EL (cell line): ENCODE measurements at regions not wholly inside any gene's neighbourhood (a gene's known extent, or its start where the extent isn't known, plus 50 kb on each side); places are given as distances from the start of the nearest gene placed in this dataset.

Source experiments
- DNase-seq: peaks from one replicate; pipeline ENCODE4 v3.0.0-alpha.2; 2016

GRCh38 chr6:87798393-87799278 lies 96.6 kb upstream of the AKIRIN2 start:
- no peak for DNase-seq

- no peak for DNase-seq
Measured at GRCh38 chr6:87794922-87795885, 93.2 kb upstream of the AKIRIN2 start.

DNA sequence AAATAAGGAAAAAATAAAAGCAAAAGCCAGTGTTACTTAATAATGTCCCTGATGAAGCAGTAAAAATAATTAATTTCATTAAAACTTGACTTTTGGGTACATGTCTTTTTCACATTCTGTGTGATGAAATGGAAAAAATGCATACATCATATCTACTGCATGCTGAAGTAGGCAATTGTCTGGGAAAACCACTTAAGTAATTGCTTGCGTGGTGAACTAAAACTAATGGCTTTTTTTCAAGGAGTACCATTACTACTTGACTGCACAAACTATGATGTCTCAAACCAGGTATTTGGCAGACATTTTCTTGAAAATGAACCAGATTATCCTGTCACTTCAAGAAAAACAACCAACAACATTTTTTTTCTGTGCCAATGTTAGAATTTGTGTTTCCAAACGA lies 91.3 kb upstream of the AKIRIN2 start:
- no peak for DNase-seq

DNA sequence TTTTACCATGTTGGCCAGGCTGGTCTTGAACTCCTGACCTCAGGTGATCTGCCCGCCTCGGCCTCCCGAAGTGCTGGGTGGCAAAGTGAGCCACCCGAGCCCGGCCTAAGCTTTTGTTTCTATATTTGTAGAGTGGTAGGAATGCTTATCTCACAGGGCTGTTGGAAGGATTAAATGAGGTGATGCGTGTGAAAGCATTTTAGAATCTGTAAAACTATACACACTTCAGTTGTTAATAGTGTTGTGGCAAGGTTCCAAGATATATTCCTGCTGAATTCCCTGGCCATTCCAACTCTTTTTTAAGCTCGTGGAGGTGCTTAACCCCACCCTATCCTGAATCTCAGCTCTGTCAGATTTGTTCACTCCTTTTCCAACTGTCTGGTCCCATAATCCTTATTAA lies 89.9 kb upstream of the AKIRIN2 start:
- no peak for DNase-seq

- DNase-seq, result no peak
Measured at GRCh38 chr6:87791485-87791884, 89.5 kb upstream of the AKIRIN2 start.

- no peak for DNase-seq
Measured at GRCh38 chr6:87791029-87791428, 89.0 kb upstream of the AKIRIN2 start.

- DNase-seq, result no peak
Measured at GRCh38 chr6:87789900-87790290, 87.9 kb upstream of the AKIRIN2 start.

DNA sequence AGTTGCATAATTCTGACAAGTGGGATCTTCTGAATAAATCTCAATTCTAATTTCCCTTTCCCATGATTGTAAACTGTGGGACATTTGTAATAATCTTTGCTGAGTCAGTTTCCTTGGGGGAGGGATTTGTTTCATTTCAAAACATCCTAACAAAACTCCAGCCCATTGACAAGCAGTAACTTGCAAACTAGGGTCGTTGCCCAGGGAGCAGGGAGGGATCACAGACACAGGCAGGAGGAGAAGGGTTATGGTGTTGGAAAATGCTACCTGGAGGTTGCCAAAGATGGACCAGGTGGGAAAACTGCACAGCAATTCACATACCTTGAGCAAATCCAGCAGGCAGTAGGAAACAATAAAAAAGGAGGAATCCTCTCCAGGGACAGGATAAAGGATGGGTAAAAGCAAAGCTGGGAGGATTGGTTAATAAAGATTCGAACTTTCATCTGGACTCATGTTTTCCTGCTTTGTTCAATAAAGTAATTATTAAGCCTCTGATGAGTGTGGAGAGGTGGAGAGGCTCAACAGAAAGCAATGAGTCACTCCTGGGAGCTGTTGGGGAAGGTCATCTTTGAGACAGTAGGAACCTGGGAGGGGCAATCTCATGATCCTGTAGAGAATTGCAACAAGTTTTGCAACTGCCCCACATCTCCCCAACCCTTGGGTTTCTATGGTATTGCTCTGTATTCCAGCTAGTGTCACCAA lies 87.3 kb upstream of the AKIRIN2 start:
- DNase-seq, result peak; percentile 57

DNA sequence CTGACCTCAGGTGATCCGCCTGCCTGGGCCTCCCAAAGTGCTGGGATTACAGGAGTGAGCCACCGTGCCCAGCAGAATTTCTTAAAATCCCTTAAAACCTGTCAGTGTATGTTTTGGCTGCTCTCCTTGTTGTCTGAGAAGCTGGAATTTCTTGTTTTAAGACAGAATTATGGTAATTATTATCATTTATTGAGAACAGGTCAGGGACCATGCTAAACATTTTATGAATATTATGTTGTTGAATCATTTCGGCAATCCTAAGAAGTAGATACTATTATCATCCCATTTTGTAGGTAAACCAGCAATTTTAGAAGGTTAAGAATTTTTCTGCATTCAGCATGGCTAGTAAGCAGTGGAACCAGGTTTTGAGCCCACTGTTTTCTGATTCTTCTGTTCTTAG lies 86.1 kb upstream of the AKIRIN2 start:
- no peak for DNase-seq

- no peak for DNase-seq
Measured at GRCh38 chr6:87785229-87785862, 83.3 kb upstream of the AKIRIN2 start.

GRCh38 chr6:87784690-87785089 lies 82.7 kb upstream of the AKIRIN2 start:
- no peak for DNase-seq

DNA sequence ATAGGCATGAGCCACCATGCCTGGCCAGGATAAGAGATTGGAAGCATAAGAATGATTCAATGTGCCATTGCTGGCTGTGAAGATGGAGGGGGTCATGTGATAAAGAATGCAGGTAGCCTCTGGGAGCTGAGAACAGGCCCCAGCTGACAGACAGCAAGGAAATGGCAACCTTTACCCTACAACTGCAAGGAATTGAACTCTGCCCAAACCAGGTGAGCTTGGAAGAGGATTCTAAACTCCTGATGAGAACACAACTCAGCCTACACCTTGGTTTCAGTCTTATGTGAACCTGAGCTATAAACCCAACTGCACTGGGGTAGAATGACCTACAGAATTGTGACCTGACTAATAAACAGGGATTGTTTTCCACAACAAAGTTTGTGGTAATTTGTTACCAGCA lies 82.0 kb upstream of the AKIRIN2 start:
- no peak for DNase-seq

DNA sequence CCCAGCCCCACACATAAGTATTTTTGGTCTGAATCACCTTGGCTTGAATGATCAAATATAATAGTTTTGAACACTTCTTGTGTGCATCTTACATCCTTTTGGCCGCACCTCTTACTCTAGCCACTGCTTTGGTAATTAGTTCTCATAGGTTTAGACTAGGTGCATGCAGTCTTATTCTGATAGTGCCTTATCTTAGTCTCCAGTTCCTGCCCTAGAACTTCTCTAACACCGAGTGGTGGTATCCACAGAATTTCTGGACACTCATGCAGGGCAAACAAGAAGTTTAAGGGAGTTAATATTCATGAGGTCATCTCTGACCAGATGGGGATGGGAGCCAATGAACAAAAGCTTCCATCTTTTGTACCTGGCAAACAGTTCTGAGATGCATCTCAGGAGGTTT lies 77.5 kb upstream of the AKIRIN2 start:
- no peak for DNase-seq

DNA sequence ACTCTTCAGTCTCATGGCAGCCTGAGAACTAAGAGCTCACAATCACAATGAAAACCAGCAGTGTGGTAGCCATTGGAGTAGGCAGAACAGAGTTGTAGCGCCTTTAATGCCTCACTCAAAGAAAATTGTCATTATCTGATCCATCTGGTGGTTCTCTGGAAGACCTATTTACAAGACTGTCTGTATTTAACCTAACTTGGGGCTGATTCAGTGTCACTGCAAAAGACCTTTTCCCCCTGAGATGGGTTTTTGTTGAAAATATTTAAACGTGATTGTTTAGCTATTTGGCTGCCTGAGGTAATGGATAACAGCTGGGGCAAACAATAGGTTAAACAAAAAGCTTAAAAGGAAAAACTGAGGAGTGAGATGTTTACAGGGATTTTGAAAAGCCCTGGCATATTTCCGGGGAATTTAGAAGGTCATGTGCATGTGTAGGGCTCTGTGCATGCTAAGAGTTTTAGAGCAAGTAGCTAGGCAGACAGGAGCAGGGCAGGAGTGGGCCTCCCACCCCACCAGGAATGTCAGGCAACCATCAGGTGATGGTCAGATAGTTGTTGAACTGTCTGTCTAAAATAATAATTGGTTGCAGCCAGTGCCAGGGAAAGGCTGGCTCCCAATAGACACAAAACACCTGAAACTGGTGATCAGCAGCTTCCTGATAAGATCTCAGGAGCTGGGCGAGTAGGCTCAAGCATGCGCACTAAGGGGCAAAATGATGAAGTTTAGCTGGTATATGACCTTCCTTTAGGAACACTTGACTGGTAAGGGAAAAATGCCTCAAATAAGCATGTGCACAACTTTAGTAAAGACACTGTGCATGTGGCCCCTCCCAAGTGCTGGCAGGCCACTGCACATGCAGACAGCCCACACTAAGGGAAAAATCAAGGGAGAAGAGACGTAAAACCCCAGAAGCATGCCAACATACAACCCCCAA lies 70.8 kb upstream of the AKIRIN2 start:
- DNase-seq, result peak; percentile 4

DNA sequence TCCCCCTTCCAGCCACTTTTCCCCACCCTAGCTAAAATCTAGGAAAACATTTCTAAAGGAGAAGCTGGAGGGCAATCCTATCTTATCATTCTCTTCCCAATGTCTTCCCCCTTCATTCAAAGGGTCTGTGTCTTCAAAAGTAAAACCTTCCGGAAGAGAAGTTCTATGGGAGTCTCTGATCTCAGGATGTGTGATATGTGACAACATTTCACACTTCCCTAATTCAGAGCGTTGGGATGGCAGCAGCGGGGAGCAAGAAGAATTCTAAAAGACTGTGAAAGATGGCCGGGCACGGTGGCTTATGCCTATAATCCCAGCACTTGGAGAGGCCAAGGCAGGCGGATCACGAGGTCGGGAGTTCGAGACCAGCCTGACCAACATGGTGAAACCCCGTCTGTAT lies 65.4 kb upstream of the AKIRIN2 start:
- DNase-seq, result no peak

DNA sequence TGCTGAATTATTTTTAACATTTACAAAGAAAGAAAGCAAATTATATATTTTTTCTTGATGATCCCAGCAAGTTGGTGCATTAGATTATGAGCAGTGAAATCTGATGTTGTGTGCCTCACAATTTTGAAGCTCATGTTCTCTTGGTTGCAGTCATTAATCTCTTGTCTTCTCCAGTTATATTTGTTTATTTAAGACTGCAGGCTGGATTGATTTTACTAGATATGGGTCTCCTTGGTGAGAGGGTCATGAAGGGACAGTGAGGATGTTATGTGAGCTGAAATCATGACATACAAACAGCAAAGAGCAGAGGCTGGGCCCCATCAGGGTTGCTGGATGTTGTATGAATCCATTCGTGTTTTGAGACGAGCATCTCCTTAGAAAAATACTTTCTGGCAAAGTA lies 64.2 kb upstream of the AKIRIN2 start:
- DNase-seq, result no peak

DNA sequence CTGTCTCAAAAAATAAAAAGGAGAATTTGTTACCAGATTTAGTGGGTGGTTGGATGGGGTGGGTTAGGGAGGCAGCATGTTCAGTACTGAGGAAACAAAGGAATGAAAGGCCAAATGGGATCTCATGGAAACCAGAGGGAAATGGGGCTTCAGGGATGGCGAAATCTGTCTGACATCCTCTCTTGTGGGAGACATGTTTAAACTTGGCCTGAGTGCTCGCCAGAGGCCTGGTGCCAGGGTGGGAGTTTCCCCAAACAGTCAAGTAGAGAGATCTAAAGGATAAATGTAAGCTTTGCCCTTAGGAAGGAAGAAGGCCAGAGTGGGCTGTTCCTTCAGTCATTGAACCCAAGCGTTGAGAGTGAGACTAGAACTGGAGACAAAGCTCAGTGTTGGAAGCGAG lies 61.9 kb upstream of the AKIRIN2 start:
- DNase-seq, result no peak

GRCh38 chr6:87763276-87763675 lies 61.2 kb upstream of the AKIRIN2 start:
- DNase-seq, result no peak

GRCh38 chr6:87762116-87762515 lies 60.1 kb upstream of the AKIRIN2 start:
- no peak for DNase-seq

- no peak for DNase-seq
Measured at GRCh38 chr6:87757792-87758191, 55.8 kb upstream of the AKIRIN2 start.

- DNase-seq, result peak; percentile 69
Measured at GRCh38 chr6:87756858-87757257, 54.8 kb upstream of the AKIRIN2 start.
